HG03280 (cell line): ENCODE measurements at regions not wholly inside any gene's neighbourhood (a gene's known extent, or its start where the extent isn't known, plus 50 kb on each side); places are given as distances from the start of the nearest gene placed in this dataset.

Experiments
- ATAC-seq: cut with Tn5 transposase; IDR thresholded peaks from one replicate; pipeline ENCODE4 v1.9.1; 2021; ENCODE audit warnings: mild to moderate bottlenecking, moderate library complexity; ENCODE audit not compliant: unreplicated experiment

DNA sequence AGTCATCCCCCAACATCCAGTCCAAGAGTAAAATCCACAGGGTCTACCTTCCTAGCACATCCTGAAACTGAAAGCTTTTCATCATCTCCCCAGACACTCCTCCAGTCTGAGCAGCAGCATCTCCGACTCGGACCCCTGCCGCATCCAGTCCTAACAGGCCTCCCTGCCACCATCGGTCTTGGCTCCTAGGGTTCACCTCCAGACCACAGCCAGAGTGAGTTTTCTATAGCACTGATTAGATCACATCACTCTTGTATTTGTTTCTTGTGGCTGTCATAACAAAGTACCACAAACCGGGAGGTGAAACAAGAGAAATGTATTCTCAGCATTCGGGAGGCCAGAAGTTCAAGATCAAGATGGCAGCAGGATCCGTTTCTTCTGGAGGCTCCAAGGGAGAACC, 187.8 kb downstream of the TOMM20 start:
- no peak for ATAC-seq

DNA sequence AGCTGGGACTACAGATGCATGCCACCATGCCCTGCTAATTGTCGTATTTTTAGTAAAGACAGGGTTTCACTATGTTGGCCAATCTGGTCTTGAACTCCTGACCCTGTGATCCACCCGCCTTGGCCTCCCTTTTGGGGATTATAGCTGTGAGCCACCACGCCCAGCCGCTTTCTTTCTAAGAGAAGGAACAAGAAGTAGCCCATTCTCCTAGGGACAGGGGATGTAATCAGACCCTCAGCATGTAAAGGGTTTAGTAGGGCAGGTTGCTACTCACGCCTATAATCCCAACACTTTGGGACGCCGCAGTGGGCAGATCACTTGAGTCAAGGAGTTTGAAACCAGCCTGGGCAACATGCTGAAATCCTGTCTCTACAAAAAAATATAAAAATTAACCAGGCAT, 189.7 kb downstream of the TOMM20 start:
- no peak for ATAC-seq

DNA sequence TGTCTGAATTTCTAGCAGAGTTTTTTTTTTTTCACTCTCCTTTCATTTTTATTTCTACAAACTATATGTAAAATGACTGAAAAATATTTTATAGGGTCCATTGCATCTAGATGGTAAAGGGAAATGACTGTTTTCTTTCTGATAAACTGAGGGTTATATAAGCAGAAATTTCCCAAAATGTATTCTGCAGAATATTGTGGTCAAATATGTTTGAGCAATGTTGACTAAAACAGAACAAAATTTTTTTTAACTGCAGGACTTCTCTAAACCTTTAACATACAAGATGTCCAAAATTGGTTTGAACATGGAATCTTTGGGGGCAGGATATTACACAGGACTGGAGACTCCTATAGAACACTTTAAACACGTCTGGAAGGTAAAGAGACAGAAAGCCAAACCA, 190.5 kb downstream of the TOMM20 start:
- no peak for ATAC-seq

DNA sequence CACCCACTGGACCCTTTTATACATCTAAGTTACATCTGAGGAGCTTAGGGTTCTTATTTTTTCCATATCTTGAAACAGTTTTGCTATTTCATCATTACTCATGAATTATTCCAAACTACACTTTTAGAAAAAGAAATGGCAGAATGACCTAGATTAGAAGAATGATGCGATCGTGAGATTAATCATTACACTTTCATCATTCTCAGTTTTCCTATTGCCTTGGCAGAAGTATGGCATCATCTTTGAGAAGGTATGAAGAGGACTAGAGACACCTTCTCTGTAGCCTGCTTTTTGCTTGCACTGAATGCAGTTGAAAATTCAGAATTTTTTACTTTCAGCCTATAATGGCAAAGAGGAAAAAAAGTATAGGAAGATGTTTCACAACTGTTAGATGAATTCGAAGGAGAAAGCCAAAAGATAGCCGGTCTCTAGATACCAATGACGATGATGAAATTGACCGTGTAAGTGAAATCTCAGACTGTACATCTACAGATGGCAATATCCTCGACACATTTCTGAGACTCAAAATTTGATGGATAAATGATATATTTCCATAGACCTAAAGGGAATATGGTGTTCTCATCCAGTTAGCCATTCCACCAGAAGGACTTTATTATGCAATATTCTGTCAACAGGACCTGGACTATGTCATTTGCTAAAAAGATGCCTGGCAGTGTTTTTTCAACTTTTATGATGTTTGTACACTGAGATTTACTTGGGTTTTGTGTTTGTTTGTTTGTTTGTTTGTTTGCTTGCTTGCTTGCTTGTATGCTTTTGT, 191.8 kb downstream of the TOMM20 start:
- ATAC-seq: no peak

DNA sequence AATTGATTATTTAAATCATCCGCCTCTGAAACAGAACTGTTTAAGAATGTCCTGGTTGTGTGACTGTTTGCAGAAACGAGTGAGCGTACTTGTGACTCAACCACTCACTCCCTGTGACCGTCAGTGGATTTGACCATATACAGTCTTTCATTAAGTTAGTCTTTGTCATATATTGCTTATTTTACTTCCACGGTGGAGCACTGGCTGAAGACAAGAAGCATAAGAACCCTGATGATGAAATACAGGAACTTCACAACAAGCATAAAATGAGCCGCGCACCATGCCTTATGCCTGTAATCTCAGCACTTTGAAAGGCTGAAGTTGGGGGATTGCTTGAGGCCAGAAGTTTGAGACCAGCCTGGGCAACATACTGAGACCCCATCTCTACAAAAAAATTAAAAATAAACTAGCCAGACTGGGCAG, 194.0 kb downstream of the TOMM20 start:
- no peak for ATAC-seq

DNA sequence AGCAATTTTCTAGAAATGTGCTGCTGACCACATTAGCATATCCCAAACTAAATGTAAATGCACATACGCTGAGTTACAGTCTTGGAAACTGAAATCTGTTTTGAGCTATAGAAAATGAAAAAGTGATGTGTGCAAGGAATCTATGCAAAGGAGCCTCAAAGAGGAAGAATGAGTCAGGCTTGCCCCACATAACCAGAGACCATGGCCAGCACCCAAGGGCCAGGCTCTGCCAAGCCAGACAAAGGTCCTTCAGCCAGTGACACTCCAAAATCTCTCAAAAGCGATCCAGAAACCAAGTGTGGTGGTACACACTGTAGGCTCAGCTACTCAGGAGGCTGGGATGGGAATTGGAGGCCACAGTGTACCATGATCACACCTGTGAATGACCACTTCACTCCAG, 195.2 kb downstream of the TOMM20 start:
- peak; percentile 90 for ATAC-seq

DNA sequence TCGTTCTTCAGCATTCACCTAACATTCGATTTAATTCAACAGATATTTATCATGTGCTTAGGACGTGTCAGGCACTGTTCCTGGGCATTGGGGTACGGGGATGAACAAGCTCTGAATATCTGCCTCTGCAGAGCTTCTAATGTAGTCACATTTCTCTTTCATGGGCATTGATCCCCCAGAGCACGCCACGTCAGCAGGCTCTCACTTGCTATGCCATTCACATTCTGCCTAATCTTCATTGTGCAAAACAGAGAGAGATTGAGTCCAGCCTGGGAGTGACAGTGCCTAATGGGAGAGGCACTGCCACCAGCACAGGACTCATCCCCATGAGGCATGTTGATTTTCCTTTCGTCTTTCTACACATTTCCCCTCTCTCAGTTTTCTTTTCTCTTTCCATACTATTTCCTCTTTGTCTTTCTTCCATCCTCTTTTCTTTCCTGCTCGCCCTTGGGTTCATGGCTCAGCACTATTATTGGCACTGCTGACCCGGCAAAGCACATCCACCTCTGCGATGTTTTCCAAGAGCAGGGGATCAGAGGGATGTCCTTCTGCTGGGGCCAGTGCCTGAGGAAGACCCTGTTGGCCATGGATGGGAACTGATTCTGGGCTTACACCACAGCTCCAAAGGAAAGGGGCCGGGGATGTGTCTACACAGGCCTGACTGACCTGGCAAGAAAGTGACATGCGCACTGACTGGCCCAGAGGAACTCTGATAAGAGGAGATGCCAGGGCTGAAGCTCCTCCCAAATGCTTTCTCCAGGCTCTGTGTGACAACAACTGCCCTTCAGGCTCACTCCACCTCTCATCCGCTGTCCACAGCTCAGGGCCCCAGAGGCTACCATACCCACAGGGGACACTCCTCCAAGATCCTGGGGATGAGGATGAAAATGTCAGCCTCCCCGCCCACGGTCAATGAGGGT, 195.9 kb downstream of the TOMM20 start:
- peak; percentile 23 for ATAC-seq

DNA sequence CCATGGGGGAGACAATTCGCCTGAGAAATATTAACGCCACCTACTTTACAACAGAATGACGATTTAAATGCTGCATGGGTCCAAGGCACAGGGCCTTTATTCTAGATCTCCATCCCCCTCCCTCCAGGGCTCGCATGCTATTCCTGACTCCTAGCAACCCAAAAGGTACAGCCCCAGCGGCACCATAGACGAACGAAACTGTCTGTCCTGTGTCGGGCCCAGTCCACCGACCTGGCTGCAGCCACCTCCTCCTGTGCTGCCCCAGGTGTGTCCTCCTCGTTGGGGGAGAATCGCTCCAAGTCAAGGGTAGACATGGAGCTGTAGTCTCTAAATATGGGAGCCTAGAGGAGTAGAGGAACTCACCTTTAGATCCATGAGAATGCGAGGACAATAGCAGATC, 196.5 kb downstream of the TOMM20 start:
- no peak for ATAC-seq

DNA sequence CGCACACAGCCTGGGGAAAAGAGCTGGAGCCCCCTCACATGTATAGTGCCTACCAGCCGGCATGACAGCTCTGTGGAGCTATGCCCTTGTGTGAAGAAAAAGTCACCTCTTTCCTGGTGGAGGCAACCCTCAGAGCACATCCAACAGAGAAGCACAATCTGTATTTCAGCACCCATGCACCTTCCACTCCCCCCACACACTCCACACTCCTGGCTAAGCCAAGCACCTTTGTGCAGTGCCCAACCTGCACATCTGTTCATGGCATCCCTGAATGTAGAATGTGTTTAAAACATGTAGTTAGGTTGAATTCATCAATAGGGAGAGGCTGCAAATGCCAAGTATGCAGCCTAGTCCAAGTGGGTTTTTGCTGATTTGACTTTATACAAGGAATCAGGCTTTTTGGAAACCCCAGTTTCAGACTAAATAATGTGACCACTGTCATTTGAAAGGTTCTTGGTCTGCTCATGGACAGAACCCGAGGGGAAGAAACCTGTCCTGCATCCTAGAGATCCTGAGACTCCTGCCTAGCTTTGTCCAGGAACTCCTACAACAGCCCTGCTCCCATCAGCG, 197.1 kb downstream of the TOMM20 start:
- no peak for ATAC-seq

DNA sequence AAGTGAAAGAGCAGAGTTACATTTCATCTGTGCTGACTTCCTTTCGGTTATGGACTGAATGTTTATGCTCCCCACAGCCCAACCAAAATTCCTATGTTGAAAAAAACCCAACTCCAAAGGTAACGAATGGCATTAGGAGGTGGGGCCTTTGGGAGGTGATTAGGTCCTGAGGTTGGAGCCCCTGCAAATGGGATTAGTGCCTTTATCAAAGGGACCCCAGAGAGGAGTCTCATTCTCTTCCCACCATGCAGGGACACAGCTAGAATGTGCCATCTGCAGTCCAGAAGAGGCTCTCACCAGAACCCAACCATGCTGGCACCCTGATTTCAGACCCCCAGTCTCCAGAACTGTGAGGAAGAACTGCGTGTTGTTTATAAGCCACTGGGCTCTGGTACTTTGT, 199.3 kb downstream of the TOMM20 start:
- no peak for ATAC-seq

DNA sequence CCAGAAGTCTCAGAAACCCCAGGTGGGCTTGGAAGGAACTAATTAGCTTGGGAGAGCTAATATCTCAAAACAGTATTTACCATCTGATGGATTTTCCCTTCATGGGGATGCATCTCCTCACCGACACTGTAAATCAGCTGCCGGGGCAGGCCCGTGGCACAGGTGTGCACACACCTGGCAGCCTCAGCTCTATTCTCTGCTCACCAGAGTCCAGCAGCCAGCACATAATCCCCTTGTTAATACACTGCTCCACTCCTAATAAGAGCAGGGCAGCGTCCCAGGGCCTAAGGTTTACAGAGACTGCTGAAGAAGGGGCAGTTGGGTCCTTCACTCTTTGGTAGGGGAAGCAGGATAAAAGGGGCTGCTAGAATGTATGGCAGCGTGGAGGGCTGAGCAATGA, 200.0 kb downstream of the TOMM20 start:
- no peak for ATAC-seq

DNA sequence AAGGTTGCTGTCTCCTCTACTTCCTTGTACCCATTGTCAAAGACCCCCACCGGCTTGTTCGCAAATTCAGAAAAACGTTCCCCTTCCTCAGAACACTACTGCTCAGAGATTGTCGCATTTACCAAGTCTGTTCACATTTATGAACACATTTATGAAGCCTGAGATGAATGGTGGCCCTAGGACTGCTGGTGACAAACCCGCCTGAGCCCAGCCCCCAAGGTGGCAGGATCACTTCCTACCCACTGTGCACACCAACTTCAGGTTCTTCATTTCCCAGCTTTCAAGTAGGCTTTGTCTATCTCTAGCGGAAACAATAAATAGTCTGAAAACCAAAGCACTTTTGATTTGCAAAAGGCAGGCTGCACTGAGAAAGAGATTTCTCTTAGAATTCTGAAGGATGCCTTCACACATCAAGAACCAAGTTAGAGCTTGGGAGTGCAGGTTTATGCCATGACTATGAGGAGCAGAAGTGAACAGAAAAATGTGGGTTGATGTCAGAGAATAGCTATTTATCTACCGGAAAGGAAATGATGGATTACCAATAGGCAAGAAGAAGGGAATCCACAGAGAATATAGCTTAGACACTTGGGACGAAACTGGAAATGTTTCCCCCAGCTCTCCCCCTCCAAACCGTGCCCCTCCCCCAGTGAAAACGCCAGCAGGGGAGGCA, 200.5 kb downstream of the TOMM20 start:
- no peak for ATAC-seq

DNA sequence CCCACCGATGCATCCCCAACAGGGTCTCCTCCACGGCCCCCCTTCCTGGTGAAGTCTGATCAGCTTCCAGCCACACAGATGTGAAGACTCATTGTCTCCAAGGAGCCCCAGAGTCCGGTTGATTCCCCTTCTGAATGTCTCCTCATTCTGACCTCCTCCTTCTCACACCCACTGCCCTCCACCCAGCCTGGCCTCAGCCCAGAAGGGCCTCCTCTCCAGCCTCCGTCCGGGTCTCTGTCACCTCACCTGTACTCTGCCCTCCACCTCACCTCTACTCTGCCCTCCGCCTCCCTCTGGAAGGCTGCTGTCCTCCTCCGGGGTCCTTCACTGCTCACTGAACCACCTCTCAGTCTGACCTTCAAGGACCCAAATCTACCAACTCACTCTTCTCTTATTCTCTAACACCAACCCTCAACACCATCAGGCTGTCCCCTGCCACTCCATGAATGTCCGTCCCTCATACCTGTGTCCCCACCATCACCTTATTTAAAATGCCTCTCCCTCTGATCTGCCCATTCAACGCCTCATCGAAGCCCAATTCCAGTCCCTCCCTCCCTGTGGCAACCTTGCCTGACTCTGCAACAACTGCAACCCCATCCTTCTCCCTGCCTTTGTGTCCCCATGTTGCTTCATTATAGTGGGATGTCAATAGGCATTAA, 201.2 kb downstream of the TOMM20 start:
- ATAC-seq: no peak

DNA sequence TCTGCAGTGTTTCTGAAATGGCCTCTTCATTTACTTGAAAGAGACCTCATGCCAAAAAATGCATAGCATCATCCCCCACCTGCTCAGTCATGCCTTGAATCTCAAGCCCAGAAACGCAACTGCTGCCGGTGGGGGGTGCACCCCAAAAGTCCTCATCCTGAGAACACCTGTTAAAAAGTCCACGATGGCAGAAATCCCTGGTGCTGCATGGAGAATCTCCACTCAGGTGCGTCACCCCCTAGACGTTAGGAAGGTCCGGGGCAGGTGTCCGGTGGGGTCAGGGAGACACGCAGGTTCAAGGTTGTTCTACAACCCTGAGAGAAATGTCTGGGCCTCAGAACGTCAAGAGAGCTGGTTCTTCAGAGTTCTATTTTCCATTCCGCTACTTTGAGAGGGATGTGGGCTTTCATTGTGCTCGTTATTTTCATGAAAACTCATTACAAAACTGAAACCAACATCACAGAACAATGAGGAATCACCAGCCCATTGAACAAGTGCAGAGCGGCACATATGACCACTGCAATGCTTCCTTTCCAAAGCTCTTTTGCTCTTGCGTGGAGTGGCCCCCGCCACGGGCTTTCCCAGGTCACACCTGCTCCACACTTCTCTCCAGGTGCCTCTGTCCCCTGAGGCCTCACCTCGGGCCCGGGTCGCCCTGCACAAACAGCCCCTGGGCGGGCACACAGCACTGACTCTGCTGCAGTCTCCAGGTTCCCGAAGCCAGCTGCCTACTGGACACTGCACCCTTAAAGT, 201.9 kb downstream of the TOMM20 start:
- peak; percentile 79 for ATAC-seq

DNA sequence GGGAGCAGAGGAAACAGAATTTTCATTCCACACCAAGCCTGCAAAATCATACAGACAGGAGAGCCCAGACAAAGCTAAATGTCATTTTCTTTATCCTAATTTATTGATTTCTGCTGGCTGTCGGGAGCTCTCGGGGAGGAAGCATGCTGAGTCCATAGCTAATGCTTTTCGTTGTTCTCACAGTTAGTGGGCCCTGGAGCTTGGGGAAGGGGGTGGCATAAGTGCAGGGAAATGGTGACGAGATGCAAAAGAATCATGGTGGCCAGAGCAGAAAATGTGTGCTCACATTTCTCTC, 202.4 kb downstream of the TOMM20 start:
- ATAC-seq: no peak

DNA sequence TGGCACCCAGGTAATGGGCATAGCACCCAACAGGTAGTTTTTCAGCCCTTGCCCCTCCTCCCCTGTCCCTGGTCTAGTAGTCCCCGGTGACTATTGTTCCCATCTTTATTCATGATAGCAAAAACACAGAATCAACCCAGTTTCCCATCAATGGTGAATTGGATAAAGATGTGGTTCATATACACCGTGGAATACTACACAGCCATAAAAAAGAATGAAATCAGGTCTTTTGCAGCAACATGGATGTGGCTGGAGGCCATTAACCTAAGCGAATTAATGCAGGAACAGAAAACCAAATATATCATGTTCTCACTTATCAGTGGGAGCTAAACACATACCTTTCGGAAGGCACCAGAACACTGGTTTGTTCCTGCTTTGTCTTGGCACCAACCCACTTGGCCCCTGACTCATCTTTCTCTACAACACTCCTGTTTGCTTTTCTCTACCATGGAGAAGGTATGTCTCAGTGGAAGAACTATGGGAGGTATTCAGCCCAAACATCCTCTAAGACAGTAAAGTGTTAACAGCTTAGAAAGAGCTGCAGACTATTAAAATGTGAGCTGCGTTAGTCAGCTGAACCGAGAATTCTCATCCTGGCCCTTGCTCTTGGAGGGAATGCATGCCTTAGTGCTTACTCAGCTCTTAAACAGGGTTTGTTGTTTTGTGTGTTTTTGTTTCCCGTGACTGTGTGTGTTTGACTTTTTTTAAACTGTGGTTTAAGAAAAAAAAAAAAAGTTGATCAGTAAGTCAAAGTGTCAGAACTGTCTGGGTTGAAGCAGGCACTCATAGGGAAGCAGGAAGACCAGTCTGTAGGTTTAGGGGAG, 203.0 kb downstream of the TOMM20 start:
- no peak for ATAC-seq

DNA sequence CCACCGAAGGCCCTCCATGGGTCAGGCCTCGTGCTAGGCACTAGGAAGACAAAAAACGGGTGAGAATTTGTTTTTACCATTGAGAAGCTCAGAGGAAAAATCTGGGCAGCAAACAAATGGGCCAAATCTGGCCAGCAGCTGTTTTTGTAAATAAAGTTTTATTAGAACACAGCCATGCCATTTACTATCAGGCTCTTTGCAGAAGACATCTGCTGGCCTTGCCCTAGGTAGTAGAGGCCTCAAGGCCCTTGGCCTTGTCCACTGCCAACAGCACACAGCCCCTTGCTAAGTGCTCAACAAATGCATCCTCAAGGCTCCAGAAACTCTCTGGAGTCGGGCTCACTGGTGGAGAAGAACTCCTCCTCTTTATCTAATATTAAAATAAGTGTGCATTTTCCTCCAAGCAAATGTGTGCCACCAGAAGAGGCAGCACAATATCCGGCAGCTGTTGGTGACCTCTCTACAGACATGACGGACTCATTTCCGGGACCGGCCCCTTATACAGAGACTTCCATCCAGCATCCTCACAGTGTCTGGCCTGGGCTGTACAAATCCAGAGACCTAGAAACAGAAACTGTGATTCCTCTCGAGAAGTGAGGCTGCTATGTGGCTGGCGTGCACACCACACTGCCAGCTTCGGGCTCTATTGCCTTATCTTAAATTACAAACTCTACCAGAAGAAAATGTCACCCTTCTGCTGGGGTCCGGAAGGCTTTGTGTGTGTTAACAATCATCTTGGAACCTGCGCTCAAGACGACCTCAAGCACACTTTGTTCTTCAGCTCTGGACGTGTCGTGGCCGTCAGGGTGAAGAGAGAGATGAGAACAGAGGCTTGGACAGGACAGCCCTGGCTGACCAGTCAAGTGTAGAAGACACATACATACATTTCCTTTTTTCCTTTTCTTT, 203.9 kb downstream of the TOMM20 start:
- no peak for ATAC-seq

DNA sequence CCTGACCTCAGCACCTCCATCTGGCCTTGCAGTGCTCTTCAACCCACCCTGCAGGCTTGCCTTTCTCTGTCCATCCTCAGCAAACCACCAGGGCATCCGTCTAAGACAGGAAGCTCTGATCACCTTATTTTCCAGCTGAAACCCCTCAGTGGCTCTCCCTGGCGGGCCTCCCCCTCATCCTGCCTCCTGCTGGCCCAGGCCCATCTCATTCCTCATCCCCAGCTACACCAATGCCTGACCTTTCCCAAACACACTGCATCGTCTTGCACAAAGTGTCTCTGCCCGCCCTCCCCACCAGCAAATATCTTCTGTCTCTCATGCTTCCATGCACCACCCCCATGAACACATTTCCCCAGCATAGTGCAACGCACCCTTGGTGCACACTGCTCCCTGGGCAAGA, 205.0 kb downstream of the TOMM20 start:
- ATAC-seq: no peak
